Central memory CD4-positive, alpha-beta T cell (primary cell): ENCODE measurements at regions not wholly inside any gene's neighbourhood (a gene's known extent, or its start where the extent isn't known, plus 50 kb on each side); places are given as distances from the start of the nearest gene placed in this dataset.

Source experiments
- DNase-seq: peaks from one replicate; pipeline ENCODE4 v3.0.0; 2022

DNA sequence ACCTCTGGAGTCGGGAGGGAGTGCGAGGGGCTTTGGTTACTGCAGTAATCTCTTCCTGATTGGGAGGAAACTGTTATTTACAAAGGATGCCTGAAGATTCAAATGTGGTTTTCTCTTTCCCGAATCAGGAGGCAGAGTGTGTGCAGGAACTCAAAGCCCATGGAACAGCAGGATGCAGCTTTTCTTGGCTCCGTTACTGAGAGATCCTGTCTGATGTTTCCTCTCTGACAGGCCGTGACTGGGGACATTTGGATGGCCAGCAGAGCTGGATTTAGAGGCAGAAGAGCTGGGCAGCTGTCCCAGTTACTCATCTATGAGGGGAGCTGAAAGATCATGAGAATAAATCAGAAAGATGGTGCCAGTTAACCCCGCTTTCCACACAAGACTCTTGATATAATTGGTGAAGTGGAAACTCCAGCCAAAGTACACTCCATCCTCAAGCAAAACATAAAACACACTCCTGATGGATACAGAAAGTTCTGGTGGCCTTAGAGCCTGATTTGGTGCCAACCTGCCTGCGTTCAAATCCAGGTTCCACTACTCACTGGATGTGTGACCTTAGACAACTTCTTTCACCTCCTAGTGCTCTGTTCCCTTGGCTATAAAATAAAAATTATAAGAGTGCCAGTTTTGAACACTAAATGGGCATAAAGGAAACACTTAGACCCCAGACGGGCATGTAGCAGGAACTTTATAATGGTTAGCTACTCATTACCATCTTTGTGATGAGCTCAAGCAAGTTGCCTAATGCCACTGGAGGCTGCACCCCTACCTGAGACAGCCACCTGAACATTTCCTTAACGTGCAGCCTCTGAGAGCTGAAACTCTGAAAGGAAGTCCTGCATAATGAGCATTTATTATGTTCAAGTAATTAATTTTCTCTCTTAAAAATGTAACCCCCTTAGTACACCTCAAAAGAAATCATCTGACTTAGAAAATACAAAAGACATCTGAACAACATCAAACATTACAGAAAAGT is 349.0 kb upstream of the GATB start:
- DNase-seq: no peak

DNA sequence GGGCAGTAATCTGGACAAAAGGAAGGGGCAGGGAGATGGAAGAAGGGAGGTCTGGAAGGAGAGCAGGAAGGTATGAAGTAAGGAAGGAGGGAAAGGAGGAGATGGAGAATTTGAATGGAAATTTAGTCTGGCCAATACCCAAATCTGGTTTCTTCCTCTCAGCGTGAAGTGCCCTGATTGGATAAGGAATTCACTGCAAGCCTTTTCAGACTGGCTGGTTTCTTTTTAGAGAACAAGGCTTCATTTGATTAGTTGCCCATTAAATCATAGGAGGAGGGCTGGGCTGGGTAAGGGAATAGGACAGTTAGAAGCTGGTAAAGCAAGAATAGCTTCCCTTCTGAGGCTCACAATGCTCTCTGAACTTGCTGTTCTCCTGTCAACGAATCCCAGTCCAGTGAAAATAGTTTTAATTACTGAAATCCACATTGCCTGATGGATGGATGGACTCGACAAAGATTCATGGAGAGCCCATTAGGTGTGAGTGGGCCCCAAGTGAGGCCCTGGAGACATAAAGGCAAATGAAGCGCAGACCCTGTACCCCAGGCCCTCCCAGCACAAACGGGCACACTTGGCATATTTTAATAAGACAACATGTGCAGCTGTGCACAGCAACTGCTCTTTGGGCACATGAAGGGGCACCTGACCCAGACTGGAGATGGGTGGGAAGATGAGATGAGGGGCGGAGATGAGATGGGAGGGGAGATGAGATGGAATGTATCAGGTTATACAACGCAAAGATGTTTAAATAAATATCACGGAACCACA is 347.1 kb upstream of the GATB start:
- DNase-seq: no peak

DNA sequence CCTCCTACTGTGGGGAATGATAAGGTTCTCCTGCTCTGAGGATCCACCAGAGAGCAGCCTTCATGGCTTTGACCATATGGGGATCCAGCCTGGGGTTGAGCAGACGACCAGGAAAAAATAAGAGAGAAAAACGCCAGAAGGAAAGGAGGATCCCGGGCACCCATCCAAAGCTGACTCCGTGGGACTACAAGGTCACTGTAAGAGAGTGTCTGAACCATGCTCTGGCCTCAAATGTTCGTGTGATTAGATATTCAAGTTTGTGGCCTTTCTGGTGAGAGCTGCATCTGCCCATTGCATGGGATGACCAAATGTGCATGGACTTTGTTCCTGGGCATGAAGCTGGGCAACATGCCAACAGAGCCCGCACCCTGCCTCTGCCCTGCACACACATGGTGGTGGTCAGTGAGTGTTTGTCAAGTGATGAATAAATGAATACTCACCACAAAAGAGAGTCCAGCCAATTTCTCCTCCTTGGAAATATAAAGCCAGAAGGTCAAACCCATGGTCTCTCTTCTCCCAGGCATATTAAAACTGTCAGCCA is 346.0 kb upstream of the GATB start:
- DNase-seq: no peak

DNA sequence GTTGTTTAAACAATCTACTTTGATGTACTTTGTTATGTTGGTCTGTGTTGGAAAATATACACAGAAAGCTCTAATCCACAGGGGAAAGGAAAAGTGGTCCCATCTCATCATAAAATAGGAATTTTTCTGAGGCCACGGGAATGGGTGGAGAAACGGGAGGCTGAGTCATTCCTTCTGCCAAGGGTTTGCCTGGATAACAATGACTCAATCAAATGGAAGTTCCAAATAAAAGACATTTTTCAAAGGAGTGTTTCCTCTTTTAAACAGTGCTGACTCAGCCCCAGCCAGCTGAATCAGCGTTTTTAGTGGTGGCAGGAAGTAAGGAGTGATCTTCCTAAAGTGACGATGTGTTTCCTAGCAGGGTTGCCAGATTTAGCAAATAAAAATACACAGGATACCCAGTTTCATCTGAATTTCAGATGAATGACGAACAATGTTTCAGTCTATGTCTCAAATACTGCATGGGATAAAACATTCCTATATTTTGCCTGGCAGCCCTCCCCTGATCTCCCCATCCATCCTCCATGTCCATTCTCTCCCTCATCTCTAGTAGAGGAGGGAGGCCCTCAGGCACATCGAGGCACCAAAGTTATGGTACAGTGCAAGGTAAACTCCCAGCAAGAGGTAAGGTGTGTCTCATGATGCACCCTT is 345.4 kb upstream of the GATB start:
- no peak for DNase-seq

DNA sequence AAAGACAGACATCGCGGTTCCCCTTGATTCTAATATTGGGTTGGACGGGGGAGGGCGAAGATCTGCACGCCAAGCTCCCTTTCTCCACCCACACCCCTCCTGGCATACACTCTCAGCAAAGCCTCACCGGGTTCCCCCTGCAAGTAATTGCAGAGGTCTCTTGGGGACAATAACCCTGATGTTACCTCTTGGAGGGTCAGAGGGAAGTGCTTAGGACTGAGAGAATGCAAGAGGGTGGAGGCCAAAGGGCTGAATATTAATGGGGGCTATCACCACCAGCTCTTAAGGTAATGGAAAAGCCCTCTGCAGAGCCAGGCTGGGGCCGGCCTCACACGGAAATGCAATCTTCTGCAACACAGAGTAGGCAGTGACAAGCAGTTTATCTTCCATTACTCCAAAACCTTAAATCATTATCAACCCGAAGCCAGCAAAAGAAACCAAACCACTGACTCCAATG is 344.1 kb upstream of the GATB start:
- DNase-seq: no peak

DNA sequence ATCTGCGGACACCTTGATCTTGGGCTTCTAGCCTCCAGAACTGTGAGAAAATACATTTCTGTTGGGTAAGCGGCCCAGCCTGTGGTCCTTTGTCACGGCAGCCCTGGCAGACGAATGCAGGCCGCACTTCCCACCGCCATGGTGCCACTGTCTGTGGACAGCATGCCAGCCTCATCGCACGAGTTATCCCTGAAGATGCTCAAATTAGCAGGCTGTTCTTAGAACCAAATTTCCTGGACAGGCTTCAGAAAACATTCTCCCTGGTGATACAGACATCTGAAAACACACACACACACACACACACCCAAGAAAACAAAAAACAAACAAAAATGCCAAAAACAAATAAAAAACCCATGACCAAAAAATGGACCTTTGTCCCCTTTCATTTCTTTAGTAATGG is 343.5 kb upstream of the GATB start:
- DNase-seq: no peak

DNA sequence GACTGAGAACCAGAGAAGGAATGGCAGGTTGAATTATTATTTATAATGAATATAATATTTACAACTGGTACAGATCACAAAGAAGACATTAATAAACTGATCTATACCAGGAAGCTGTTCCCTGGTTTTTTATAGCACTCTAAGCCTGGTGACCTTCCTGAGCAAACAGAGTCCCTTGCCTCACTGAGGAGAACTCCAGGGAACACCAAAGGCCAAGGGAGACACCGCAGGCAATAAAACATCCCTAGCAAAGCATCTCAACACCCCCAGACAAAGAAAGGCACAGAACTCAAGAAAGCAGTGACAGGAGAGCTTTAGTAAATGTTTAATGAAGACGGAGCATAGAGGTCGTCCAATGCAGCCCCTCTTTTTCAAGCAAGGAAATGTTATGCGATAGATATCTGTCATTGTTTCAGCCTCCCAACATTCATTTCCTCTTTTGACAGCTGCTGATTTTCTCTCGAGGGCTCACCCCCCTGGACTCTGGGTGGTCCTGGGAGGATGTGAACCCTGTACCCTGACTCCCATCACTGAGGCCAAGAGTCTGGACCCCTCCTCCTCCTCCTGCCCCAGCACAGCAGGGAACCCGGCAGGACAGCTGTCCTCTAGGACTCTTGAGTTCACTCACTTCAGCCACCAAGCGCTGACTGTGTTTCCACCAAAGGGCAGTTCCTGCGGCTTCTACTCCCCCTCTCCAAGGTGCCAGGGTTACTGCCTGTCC is 342.5 kb upstream of the GATB start:
- DNase-seq: no peak

DNA sequence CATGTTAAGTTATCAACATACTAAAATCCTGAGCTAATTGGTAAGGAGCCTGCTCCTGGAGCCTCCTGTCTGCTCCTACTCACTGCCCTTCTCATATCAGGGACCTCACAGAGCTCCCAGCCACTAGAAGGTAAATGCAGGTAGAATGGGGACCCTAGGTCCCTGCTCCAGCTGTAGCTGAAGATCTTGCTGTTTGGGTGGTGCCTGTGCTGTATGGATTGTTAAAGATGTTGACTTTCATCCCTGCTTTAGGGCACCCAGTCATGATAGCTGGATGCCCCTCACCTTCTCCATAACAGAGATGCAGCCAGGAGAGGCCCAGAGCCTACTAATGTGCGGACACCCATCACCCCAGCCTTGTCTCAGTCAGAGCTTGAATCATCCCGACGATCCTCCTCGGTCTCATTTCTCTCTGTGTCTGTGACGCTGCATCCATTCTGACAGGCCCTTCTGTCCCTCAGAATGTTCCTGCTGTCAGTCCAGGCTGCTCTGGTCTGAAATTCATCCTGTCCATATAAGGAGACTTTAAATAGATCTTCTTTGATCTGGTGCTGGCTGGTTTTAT is 341.7 kb upstream of the GATB start:
- DNase-seq: no peak

DNA sequence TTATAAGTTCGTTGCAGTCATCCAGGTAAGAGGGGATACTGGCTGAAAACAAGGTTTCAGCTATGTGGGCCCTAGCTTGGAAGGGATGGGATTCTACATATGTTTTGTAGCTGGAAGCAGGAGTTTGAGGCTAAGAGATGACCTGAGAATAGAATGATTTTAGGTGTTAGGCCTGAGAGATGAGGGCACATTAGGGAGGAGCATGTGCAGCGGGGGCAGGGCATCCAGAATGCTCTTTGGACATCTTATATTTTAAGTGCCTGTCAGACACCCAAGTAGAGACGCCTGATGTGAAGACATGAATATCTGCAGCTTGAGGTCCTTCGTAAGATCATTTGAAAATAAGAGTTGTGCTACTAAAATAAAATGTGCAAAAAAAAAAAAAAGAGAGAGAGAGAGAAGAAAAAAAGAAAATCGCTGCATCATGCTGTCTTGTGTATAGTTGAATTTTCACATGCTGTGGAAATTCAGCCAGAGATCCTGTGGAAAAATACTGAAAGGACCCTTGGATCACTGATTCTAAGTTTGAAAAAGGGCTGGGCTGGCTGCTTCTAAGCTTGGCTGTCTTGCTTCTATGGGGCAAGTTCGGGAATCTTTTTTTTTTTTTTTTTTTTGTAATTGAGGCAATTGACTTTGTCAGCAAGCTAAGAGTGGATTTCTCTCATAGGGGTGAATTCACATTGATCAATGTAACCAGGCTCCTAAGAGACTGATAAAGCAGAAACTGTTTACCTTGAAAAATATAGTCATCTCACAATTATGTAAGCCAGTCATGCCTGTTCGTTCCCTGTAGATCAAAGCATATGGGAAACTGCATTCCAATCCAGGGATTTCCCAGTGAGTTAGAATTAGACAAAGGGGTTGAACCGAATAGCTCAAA is 341.0 kb upstream of the GATB start:
- DNase-seq: no peak

DNA sequence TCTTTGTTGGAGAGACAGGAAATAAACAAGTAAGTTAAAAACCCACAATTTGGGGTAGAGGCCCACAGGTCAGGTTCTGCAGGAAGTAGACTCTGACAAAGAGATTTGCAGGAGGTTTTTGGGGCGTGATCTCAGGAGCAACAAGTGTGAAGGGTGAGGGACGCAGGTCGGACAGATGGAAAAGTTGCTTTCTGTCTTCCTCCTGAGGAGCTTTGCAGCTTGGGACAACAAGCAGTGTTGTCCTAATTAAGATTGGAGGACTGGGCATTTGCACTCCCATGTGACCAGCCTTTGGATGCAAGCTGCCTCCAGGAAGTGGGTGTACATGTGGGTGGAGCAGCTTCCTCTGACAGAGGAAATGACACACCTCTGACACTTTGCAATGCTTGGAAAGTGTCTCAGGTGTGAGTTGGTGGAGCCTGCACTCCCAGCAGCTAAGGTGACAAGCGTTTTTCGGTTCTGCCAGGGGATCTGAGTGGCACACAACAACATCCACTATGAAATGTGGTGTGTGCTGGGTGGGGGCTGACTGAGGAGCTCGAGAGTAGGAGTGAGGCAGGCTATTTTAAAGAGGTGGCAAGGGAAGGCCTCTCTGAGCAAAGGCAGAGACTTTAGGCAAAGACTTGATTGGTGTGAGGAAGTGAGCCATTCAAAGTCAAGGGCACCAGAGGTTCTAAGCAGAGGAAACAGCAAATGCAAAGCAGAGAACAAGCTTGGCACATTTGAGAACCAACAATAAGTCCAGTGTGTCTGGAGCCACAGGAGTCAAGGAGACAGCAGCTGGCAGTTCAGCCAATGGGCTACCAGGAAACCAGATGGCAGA is 339.8 kb upstream of the GATB start:
- peak; percentile 94 for DNase-seq

DNA sequence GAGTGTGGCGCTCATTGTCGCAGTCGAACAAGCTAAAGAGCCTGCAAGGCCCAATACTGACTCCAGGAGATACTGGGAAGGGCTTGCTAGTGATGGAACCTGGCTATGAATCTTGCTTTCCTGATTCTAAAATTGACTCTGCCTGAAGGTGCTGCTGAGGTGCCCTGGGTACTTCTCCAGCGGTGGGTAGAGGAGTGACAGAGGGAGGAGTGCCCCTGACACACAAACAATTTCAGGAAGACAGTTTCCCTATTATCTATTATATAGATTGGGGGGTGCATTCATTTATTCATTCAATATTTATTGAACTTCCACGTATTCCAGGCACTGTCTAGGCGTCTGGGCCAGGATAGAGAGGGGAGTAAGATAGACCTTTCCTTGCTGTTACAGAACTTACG is 339.2 kb upstream of the GATB start:
- no peak for DNase-seq

DNA sequence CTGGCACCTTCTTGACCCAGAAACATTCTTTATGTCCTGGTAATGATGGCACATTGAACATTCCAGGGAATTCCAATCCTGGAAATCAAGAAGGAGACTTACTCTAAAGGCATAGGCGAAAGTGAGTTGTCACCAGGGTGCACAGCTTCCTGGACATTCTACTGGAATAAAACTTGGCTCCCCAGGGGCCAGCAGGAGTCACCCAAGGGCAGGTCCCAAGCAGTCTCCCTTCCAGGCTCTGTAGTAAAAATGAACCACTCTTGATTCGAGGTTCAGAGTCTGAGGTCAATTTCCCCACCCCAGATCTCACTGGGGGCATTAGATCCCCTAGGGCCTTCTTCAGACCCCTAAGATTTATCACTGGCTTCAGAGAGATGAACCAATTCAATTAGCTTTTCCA is 338.7 kb upstream of the GATB start:
- DNase-seq: no peak

DNA sequence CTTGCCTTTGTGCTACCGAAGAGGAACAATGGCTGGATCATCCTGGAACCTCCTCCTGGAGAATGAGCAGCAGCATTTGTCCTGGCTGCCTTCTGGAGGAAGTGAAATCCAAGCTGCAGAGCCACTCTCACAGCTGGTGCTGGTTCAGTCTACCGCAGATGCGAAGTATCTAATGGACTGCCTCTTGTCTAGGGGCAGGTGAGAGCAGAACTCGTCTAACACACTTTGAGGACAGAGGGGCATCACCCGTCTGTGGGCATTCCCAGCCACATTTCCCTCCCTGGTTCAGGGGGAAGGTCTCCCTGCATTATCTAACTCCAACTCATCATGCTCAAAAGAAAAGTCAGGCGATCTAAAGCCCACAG is 338.2 kb upstream of the GATB start:
- DNase-seq: no peak

DNA sequence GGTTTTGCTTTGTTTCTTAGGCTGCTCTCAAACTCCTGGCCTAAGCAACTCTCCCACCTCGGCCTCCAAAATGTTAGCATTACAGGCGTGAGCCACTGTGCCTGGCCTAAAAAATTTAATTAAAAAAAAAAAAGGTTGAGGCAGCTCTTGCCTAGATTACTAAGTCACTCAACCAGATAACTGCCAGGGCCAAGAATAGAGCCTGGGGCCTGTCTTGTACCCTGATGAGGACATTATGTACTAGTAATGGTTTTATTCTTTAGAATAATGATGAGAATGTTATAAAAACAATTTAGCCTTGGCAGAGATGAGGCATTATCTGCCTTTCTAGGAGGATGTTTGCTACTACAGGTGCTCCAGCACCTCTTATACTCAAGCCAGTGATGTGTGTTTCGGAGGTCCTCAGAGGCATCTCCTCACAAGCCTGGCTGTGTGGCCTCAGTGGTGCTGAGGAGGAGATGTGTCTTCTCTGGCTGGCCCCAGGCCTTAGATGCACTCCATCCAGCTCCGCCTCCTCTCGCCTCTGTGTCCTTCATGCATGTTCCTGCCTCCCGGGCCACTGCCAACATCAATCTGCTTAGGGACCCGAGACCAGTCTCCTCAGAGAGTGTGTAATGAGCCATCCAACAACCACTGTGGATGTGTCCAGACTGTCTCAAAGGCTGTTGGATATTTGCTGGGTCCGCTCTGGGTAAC is 337.7 kb upstream of the GATB start:
- no peak for DNase-seq

DNA sequence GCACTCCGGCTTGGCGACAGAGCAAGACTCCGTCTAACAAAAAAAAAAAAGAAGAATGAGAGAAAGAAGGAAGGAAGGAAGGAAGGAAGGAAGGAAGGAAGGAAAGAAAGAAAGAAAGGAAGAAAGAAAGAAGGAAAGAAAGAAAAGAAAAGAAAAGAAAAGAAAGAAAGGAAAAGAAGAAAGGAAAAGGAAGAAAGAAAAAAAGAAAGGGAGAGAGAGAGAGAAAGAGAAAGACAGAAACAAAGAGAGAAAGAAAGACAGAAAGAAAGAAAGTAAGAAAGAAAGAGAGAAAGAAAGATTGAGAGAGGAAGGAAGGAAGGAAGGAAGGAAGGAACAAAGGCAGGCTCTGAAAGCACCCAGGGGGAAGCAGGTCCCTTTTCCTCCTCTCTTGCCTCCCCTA is 336.6 kb upstream of the GATB start:
- DNase-seq: no peak

DNA sequence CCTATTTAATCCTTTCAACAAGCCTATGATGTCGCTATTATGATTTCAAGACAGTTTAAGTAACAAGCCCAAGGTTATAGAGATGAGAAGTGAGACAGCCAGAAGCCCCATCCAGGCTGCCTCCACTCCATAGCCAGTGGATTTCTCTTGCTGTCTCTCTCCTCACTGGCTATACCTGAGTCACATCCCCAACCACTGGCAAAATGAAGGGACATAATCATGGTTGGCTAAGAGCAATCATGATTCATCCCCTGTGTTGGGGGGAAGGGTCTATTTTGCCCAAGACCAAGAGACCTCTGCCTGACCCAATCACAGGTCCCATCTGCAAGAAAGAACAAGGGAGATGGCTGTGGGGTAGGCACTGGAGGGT is 334.9 kb upstream of the GATB start:
- no peak for DNase-seq

DNA sequence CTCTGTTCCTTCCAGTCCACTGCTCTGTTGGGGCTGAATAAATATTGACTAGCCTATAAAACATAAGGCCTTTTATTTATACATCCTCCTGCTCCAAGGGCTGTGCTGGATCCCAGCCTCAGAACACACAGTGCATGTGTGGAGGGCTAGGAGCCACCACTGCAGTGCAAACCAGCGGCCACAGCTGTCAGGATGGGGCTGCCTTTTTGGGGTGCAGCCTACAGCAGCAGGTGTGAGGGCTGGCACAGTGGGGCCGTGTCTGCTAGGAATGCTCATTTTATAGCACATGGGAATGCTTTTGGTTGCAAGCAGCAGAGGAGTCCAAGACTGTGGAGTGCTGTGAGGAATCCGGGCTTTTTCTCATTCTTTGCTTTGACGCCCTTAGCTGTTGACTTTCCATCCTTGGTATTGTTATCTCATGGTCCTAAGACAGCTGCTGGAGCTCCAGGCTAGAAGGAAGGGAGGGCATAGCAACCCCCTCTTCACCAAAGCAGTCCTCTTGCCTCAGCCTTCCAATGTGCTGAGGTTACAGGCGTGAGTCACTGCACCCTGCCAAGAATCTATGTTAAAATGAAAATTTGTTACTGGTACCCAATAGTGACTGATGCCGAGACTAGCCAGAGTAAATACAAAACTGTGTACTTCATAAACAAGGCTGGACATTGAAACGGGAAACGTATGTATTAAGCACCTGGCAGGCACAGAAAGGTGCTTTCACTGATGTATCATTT is 334.3 kb upstream of the GATB start:
- no peak for DNase-seq

DNA sequence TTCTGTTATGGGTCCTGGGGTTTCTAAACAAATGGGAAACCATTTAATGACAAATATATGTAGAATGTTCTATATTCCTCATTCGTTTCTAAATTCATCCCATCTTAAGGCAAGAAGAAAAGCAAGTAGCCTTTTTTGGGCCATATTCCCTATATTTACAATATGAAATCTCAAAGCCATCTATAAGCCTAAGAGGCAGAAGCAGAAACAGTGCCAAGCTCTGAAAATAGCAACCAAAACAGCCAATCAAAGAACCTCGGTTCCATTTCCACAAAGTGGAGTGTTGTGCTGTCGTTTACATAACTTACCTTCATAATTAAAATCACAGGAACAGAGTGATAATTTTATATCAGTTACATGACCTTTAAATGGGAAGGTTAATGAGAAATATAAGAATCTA is 330.6 kb upstream of the GATB start:
- DNase-seq: no peak

DNA sequence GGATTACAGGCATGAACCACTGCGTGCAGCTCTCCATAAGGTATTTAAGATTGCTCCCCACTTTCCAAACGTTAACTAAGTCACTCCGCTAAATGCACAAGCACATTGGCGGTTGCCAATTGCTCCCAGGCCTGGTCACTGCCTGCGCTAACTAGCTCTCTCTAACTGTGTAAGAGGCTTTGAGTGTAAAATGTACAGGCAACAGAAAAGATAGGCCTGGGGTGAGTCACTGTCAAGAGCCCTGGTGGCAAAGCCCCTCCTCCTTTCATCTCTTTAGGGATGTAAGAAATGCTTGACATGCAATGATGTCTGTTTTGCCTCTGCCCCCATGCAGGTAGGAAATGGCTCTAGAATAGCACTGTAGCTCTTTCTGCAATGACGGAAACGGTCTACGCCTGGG is 329.7 kb upstream of the GATB start:
- no peak for DNase-seq
